SJSA1 (cell line): ENCODE measurements at regions not wholly inside any gene's neighbourhood (a gene's known extent, or its start where the extent isn't known, plus 50 kb on each side); places are given as distances from the start of the nearest gene placed in this dataset.

Source experiments
- DNase-seq, 2 experiments: peaks; one replicate each; pipeline ENCODE4 v3.0.0-alpha.2; 2015 to 2020; ENCODE audit warnings: low spot score in 2 of 2, low read depth in 1 of 2
- H3K27ac ChIP-seq: fragments of 250-450 bp; sonication (Bioruptor Pico); 2 replicates; pipeline ENCODE4 v1.5.1; 2020; ENCODE audit warnings: mild to moderate bottlenecking, moderate library complexity
- H3K27me3 ChIP-seq: fragments of 250-450 bp; sonication (Bioruptor Pico); replicated peaks from 2 replicates; pipeline ENCODE4 v1.5.1; 2020; ENCODE audit warnings: mild to moderate bottlenecking, moderate library complexity
- H3K36me3 ChIP-seq: fragments of 250-450 bp; sonication (Bioruptor Pico); 2 replicates; pipeline ENCODE4 v1.5.1; 2020; ENCODE audit warnings: mild to moderate bottlenecking
- H3K4me1 ChIP-seq: fragments of 250-450 bp; sonication (Bioruptor Pico); replicated peaks from 2 replicates; pipeline ENCODE4 v1.6.1; 2021; ENCODE audit warnings: mild to moderate bottlenecking
- H3K4me3 ChIP-seq: fragments of 250-450 bp; sonication (Bioruptor Pico); 2 replicates; pipeline ENCODE4 v1.5.1; 2020; ENCODE audit warnings: mild to moderate bottlenecking
- H3K9me3 ChIP-seq: fragments of 250-450 bp; sonication (Bioruptor Pico); replicated peaks from 2 replicates; pipeline ENCODE4 v1.5.1; 2020; ENCODE audit warnings: mild to moderate bottlenecking

- Histone ChIP-seq H3K27me3 (no peaks in the 10 kb centered on the region), H3K36me3 (no peaks in the 10 kb centered on the region), H3K9me3 (no peaks in the 10 kb centered on the region), H3K4me3 (no peak overlapping the region), H3K4me1 (peaks cover 51% of the 10 kb centered on the region), H3K27ac (peak overlapping the region; percentile 83)
- DNase-seq, result no peak
Observed at GRCh38 chr18:27715751-27716150, 461.2 kb downstream of the CDH2 start.

- H3K4me3 ChIP-seq, result no peak overlapping the region
- peak; percentile 83 to 85 for DNase-seq
- peaks cover 51% of the 10 kb centered on the region for H3K4me1 ChIP-seq
- H3K9me3 ChIP-seq, result no peaks in the 10 kb centered on the region; the same call in 1 of the 2 replicates
- H3K36me3 ChIP-seq, result no peaks in the 10 kb centered on the region
- H3K27me3 ChIP-seq, result no peaks in the 10 kb centered on the region
- peak overlapping the region; percentile 83 for H3K27ac ChIP-seq
Observed at GRCh38 chr18:27713738-27714095, 463.2 kb downstream of the CDH2 start.

GRCh38 chr18:27713037-27713737 lies 463.7 kb downstream of the CDH2 start:
- H3K27ac ChIP-seq, result peak overlapping the region; percentile 83
- no peak overlapping the region for H3K4me3 ChIP-seq
- peaks cover 51% of the 10 kb centered on the region for H3K4me1 ChIP-seq
- H3K27me3 ChIP-seq, result no peaks in the 10 kb centered on the region
- no peaks in the 10 kb centered on the region for H3K36me3 ChIP-seq
- H3K9me3 ChIP-seq, result no peaks in the 10 kb centered on the region; the same call in 1 of the 2 replicates
- DNase-seq, result peak in 1 of 2 experiments; percentile 60

- DNase-seq, result no peak
- Histone ChIP-seq H3K36me3 (no peaks in the 10 kb centered on the region), H3K4me1 (peaks cover 51% of the 10 kb centered on the region), H3K9me3 (no peaks in the 10 kb centered on the region; the same call in 1 of the 2 replicates), H3K27ac (peak overlapping the region; percentile 83), H3K4me3 (no peak overlapping the region), H3K27me3 (no peaks in the 10 kb centered on the region)
Observed at GRCh38 chr18:27712066-27712465, 464.9 kb downstream of the CDH2 start.

GRCh38 chr18:27711382-27711781 lies 465.5 kb downstream of the CDH2 start:
- Histone ChIP-seq H3K27ac (no peak overlapping the region), H3K4me1 (peaks cover 51% of the 10 kb centered on the region), H3K27me3 (no peaks in the 10 kb centered on the region), H3K4me3 (no peak overlapping the region), H3K36me3 (no peaks in the 10 kb centered on the region), H3K9me3 (no peaks in the 10 kb centered on the region; the same call in 1 of the 2 replicates)
- DNase-seq, result no peak

GRCh38 chr18:27709344-27709743 lies 467.6 kb downstream of the CDH2 start:
- Histone ChIP-seq H3K4me1 (peaks cover 34% of the 10 kb centered on the region), H3K4me3 (no peak overlapping the region), H3K27me3 (no peaks in the 10 kb centered on the region), H3K36me3 (no peaks in the 10 kb centered on the region), H3K27ac (no peak overlapping the region), H3K9me3 (no peaks in the 10 kb centered on the region; the same call in 1 of the 2 replicates)
- no peak for DNase-seq

GRCh38 chr18:27707201-27707600 lies 469.7 kb downstream of the CDH2 start:
- Histone ChIP-seq H3K4me3 (no peak overlapping the region), H3K4me1 (peaks cover 13% of the 10 kb centered on the region), H3K27ac (no peak overlapping the region), H3K36me3 (no peaks in the 10 kb centered on the region), H3K27me3 (no peaks in the 10 kb centered on the region), H3K9me3 (no peaks in the 10 kb centered on the region; the same call in 1 of the 2 replicates)
- no peak for DNase-seq

- DNase-seq, result no peak
- no peaks in the 10 kb centered on the region; the same call in 1 of the 2 replicates for H3K4me1 ChIP-seq
- H3K27ac ChIP-seq, result no peak overlapping the region
Observed at GRCh38 chr18:27704736-27705361, 472.1 kb downstream of the CDH2 start.

GRCh38 chr18:27699137-27699536 lies 477.8 kb downstream of the CDH2 start:
- no peaks in the 10 kb centered on the region for H3K9me3 ChIP-seq

More at GRCh38 chr18:27704736-27705361, 472.1 kb downstream of the CDH2 start:
- Histone ChIP-seq H3K27me3 (no peaks in the 10 kb centered on the region), H3K4me3 (no peak overlapping the region), H3K9me3 (no peaks in the 10 kb centered on the region; the same call in 1 of the 2 replicates), H3K36me3 (no peaks in the 10 kb centered on the region)

GRCh38 chr18:27696148-27696547 lies 480.8 kb downstream of the CDH2 start:
- Histone ChIP-seq H3K27ac (no peak overlapping the region), H3K27me3 (no peaks in the 10 kb centered on the region), H3K4me3 (no peak overlapping the region), H3K4me1 (no peaks in the 10 kb centered on the region), H3K9me3 (no peaks in the 10 kb centered on the region), H3K36me3 (no peaks in the 10 kb centered on the region)
- DNase-seq, result no peak

More at GRCh38 chr18:27699137-27699536, 477.8 kb downstream of the CDH2 start:
- H3K27me3 ChIP-seq, result no peaks in the 10 kb centered on the region
- H3K4me1 ChIP-seq, result no peaks in the 10 kb centered on the region
- DNase-seq, result no peak
- no peak overlapping the region for H3K4me3 ChIP-seq
- H3K27ac ChIP-seq, result no peak overlapping the region
- H3K36me3 ChIP-seq, result no peaks in the 10 kb centered on the region

GRCh38 chr18:27695503-27695902 lies 481.4 kb downstream of the CDH2 start:
- H3K36me3 ChIP-seq, result no peaks in the 10 kb centered on the region
- no peaks in the 10 kb centered on the region for H3K4me1 ChIP-seq
- H3K9me3 ChIP-seq, result no peaks in the 10 kb centered on the region
- no peak for DNase-seq
- H3K27ac ChIP-seq, result no peak overlapping the region
- no peak overlapping the region for H3K4me3 ChIP-seq
- H3K27me3 ChIP-seq, result no peaks in the 10 kb centered on the region

- H3K4me3 ChIP-seq, result no peak overlapping the region
- no peaks in the 10 kb centered on the region for H3K4me1 ChIP-seq
- H3K36me3 ChIP-seq, result no peaks in the 10 kb centered on the region
- H3K27me3 ChIP-seq, result no peaks in the 10 kb centered on the region
- no peak for DNase-seq
- no peak overlapping the region for H3K27ac ChIP-seq
- H3K9me3 ChIP-seq, result no peaks in the 10 kb centered on the region
Observed at GRCh38 chr18:27695052-27695451, 481.9 kb downstream of the CDH2 start.

- H3K27me3 ChIP-seq, result no peaks in the 10 kb centered on the region
- DNase-seq, result no peak
- no peak overlapping the region for H3K27ac ChIP-seq
- no peak overlapping the region for H3K4me3 ChIP-seq
- H3K9me3 ChIP-seq, result no peaks in the 10 kb centered on the region
- no peaks in the 10 kb centered on the region for H3K36me3 ChIP-seq
- H3K4me1 ChIP-seq, result no peaks in the 10 kb centered on the region
Observed at GRCh38 chr18:27688581-27688980, 488.3 kb downstream of the CDH2 start.

GRCh38 chr18:27687351-27687979 lies 489.5 kb downstream of the CDH2 start:
- Histone ChIP-seq H3K36me3 (no peaks in the 10 kb centered on the region), H3K4me1 (no peaks in the 10 kb centered on the region), H3K27ac (no peak overlapping the region), H3K4me3 (no peak overlapping the region), H3K27me3 (no peaks in the 10 kb centered on the region), H3K9me3 (no peaks in the 10 kb centered on the region)
- DNase-seq, result no peak
